ENCODE measurements at regions not wholly inside any gene's neighbourhood (a gene's known extent, or its start where the extent isn't known, plus 50 kb on each side); places are given as distances from the start of the nearest gene placed in this dataset.

DNA sequence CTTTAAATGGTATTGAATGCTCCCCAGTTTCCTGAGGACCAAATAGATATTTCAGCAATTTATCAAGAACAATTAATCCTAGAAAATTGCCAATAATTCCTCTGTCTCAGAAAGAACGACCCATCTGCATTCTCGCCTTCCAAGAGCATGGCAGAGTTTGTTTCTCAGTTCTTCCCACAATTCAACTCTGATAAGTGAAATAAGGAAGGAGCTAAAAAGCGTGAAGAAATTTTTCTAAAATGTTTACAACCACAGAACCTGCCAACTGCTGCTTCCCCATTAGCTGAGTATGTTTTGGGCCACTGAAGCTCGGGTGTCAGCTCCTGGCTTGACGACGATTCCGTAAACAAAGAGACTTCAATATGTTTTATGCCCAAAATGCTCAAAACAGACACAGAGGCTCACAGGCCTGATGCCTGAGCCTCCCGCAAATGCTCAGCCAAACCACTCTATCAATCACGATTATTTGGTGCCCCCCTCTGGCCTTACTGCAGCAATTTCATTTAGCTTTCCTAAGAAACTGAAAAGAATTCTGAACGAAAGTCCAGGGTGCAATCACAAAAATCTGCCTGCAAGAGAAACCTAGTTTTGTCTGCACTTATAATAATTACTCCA is 259.2 kb upstream of the CCDC54 start:
- no peaks in the 10 kb centered on the region for H3K27me3 ChIP-seq
- peak; percentile 19 to 50 for DNase-seq (ENCODE audit: low spot score in 2 of 2)
- WGBS, 2 donors, result 11 to 16% methylated on average over 10 of the region's 10 CpGs
- TF ChIP-seq POLR2A (IDR thresholded peaks at IDR 0.05), result no peak
- TF ChIP-seq, protein P1, sequence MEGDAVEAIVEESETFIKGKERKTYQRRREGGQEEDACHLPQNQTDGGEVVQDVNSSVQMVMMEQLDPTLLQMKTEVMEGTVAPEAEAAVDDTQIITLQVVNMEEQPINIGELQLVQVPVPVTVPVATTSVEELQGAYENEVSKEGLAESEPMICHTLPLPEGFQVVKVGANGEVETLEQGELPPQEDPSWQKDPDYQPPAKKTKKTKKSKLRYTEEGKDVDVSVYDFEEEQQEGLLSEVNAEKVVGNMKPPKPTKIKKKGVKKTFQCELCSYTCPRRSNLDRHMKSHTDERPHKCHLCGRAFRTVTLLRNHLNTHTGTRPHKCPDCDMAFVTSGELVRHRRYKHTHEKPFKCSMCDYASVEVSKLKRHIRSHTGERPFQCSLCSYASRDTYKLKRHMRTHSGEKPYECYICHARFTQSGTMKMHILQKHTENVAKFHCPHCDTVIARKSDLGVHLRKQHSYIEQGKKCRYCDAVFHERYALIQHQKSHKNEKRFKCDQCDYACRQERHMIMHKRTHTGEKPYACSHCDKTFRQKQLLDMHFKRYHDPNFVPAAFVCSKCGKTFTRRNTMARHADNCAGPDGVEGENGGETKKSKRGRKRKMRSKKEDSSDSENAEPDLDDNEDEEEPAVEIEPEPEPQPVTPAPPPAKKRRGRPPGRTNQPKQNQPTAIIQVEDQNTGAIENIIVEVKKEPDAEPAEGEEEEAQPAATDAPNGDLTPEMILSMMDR (IDR thresholded peaks at IDR 0.05), result peak; percentile 18 to 58 (median 48)
- H3K4me1 ChIP-seq, result peaks cover 0 to 12% (median 3%) of the 10 kb centered on the region in 4 donors
- H3K9me3 ChIP-seq, result no peaks in the 10 kb centered on the region
- H3K4me3 ChIP-seq, result no peak overlapping the region
- no peaks in the 10 kb centered on the region for H3K36me3 ChIP-seq
- H3K27ac ChIP-seq, result peak overlapping the region in 2 of 4 donors; percentile 40 to 57

DNA sequence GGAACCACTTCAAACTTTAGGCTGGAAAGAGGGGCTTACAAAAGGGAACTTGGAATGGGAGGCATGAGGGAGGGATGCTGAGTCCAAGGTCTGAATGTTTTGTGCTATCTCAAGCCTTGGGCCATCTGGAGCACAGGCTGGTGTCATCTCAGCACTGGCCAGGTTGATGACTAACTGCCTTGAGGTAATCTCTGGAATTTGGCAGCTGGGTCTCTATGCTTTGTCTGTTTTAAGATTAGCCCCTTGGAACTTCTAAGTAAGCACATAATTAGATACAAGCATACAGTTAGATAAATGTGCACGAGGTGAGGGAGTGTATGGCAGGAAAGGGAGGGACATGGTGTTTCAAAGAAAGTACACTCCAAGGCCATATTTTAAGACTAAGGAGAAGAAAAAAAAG is 252.4 kb upstream of the CCDC54 start:
- Histone ChIP-seq H3K4me1 (no peaks in the 10 kb centered on the region), H3K27me3 (no peaks in the 10 kb centered on the region), H3K4me3 (no peak overlapping the region), H3K27ac (no peak overlapping the region), H3K36me3 (no peaks in the 10 kb centered on the region), H3K9me3 (no peaks in the 10 kb centered on the region)
- no peak for DNase-seq (ENCODE audit: low spot score in 2 of 2)
- 54 to 75% methylated on average over 1 of the region's 1 CpG for WGBS, 2 donors
- TF ChIP-seq, protein P1 (IDR thresholded peaks at IDR 0.05), result no peak
- no peak for TF ChIP-seq POLR2A (IDR thresholded peaks at IDR 0.05)
- no peak for TF ChIP-seq EP300 (IDR thresholded peaks at IDR 0.05)

DNA sequence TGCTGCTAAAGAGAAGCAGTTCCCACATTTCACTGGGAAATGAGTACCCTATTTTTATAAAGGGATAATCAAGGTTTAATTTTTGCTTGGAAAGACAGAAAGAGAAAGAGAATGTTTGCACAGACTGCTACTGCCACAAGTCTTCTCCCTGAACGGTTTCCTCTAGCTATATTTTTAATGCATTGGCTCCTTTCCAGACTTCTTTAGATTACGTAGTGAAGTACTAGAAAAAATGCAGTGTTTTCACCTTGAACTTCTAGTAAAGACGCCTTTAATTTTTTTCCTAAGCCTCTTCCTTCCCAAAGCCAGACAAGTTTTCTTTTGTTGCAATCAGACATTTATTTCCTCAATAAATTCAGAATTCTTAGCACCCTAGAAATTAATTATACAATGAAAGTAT is 248.3 kb upstream of the CCDC54 start:
- H3K27ac ChIP-seq, result no peak overlapping the region
- H3K4me3 ChIP-seq, result no peak overlapping the region
- 19 to 32% methylated on average over 3 of the region's 3 CpGs for WGBS, 2 donors
- no peaks in the 10 kb centered on the region for H3K36me3 ChIP-seq
- DNase-seq (ENCODE audit: low spot score in 2 of 2), result no peak
- H3K4me1 ChIP-seq, result no peaks in the 10 kb centered on the region
- no peaks in the 10 kb centered on the region for H3K9me3 ChIP-seq
- H3K27me3 ChIP-seq, result no peaks in the 10 kb centered on the region
- TF ChIP-seq POLR2A (IDR thresholded peaks at IDR 0.05) (no peak), EP300 (IDR thresholded peaks at IDR 0.05) (no peak)
- TF ChIP-seq, protein P1 (IDR thresholded peaks at IDR 0.05), result no peak

DNA sequence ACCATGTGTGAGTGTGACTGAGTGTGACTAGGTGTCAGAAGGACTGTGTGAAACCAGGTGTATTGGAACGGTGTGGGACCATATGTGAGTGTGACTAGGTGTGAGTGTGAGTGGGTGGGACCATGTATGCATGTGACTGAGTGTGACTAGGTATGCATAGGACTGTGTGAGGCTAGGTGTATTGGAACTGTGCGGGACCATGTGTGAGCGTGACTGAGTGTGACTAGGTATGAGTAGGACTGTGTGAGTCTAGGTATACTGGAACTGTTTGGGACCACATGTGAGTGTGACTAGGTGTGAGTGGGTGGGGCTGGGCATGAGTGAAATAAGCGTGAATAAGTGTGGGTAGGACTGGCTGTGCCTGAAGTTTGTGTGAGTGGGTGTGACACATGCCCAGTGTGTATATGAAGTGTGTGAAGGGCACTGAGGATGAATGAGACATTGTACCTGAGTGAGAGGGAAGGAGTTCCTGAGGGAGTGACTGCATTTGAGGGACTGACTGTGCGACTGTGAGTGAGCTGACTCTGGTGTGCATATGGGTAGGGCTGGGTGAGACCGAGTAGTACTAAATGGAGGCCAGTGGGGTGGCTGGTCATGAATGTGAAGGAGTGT is 247.0 kb upstream of the CCDC54 start:
- Histone ChIP-seq H3K27me3 (no peaks in the 10 kb centered on the region), H3K27ac (no peak overlapping the region), H3K36me3 (no peaks in the 10 kb centered on the region), H3K4me3 (no peak overlapping the region), H3K9me3 (no peaks in the 10 kb centered on the region), H3K4me1 (no peaks in the 10 kb centered on the region)
- TF ChIP-seq POLR2A (IDR thresholded peaks at IDR 0.05) (no peak), EP300 (IDR thresholded peaks at IDR 0.05) (no peak)
- TF ChIP-seq, protein P1 (IDR thresholded peaks at IDR 0.05), result no peak
- WGBS, 2 donors, result 89 to 94% methylated on average over 6 of the region's 6 CpGs
- DNase-seq (ENCODE audit: low spot score in 2 of 2), result no peak

DNA sequence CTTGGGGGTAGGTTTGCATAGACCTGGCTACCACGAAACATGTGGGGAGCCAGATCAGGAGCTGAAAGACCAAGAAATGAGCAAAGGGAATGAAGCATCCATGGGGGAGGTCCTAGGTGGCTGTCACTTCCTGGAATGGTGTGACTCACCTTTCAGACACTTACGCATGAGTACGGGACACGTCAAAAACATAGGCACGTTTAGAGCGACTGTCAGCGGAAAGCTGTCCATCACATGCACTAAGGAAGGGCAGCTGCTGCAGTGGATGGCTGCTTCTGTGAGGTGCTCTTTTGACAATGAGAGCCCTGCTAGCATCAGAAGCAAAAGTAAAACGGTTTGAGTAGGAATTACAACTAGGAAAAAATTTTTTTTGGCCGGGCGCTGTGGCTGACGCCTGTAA is 244.6 kb upstream of the CCDC54 start:
- 91 to 92% methylated on average over 11 of the region's 11 CpGs for WGBS, 2 donors

More for the DNA sequence above, 244.6 kb upstream of the CCDC54 start:
- no peak overlapping the region for H3K4me3 ChIP-seq
- H3K9me3 ChIP-seq, result no peaks in the 10 kb centered on the region
- no peak for DNase-seq (ENCODE audit: low spot score in 2 of 2)
- TF ChIP-seq, protein P1 (IDR thresholded peaks at IDR 0.05), result no peak
- TF ChIP-seq EP300 (IDR thresholded peaks at IDR 0.05) (no peak), POLR2A (IDR thresholded peaks at IDR 0.05) (no peak)
- H3K27ac ChIP-seq, result no peak overlapping the region
- no peaks in the 10 kb centered on the region for H3K27me3 ChIP-seq
- no peaks in the 10 kb centered on the region for H3K36me3 ChIP-seq
- H3K4me1 ChIP-seq, result no peaks in the 10 kb centered on the region
